GM13976 (cell line): ENCODE measurements at regions not wholly inside any gene's neighbourhood (a gene's known extent, or its start where the extent isn't known, plus 50 kb on each side); places are given as distances from the start of the nearest gene placed in this dataset.
"Not testable (repeated sequence)": the region's sequence is repeated elsewhere in the genome, so short reads cannot be mapped to it uniquely, and the experiment has no call there.

Experiments
- DNase-seq: peaks from one replicate; pipeline ENCODE4 v3.0.0; 2012; ENCODE audit warnings: low spot score
- CTCF ChIP-seq: IDR thresholded peaks from 2 replicates; pipeline ENCODE4 v1.5.1; 2012; ENCODE audit warnings: borderline replicate concordance, mild to moderate bottlenecking; ENCODE audit not compliant: insufficient read depth; ENCODE audit errors: extremely low read depth, missing control alignments, control extremely low read depth
- in situ Hi-C: fragments of 300-500 bp; cut with MboI; formaldehyde crosslinking; loops from one replicate; pipeline ENCODE4 v1.12.0; 2022; ENCODE audit warnings: low sequenced_read_pairs, mixed read lengths, inconsistent platforms; ENCODE audit not compliant: unreplicated experiment

- TF ChIP-seq CTCF = no peak
- in situ Hi-C loops = no loop called here
- no peak for DNase-seq
These were observed 730.1 kb downstream of the NR2F1-AS1 start for GRCh38 chr5:92850886-92851285.

GRCh38 chr5:92849756-92850155, 731.3 kb downstream of the NR2F1-AS1 start:
- DNase-seq = no peak
- in situ Hi-C loops = no loop called here
- no peak for TF ChIP-seq CTCF

DNA sequence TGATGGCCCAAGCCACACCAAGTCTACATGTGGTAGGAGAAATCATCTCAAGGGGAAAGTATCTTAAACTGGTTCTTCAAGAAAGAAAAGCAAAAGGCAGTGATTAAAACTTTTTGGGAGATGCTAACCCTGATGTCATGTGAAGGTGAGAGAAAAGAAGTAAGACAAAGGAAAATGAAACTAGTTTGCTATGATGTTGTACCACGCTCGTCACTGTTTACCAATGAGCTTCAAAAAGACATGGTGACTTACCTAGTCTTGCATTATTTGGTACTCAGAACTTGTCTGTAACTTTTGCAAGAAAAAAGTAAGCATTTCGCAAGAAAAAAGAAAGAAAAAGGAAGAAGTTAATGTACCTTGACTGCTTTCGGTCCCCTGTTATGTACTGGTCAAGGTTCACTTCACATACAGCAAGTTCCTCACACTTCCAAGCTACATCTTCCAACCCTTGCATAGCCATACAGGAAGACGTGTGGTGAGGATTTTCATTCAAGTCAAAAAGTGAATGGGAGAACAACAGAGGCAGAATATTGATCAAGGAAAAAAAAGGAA, 739.3 kb downstream of the NR2F1-AS1 start:
- DNase-seq = no peak
- TF ChIP-seq CTCF = no peak
- in situ Hi-C loops = no loop called here

DNA sequence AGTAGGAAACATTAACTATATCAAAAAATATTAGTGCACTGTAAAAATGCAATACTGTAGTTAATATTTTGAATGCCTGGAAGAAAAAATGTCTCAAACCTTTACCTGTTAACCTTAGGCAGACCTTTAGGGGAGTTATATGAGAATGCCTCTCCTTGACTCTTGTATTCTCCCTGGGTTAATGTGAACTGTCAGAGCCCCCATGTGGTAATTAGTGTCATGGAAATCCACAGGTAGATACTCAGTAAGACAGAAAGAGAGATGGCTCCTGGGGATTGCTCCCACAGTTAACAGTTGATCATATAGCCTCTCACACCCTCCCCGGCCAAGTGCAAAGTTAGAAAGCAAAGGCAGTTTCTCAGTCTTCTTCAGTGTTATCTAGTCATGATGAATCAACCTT, 742.8 kb downstream of the NR2F1-AS1 start:
- TF ChIP-seq CTCF = no peak
- in situ Hi-C loops = no loop called here
- peak; percentile 5 for DNase-seq

- TF ChIP-seq CTCF = no peak
- in situ Hi-C loops = no loop called here
- DNase-seq = no peak
These were observed 743.9 kb downstream of the NR2F1-AS1 start for GRCh38 chr5:92836855-92837755.

DNA sequence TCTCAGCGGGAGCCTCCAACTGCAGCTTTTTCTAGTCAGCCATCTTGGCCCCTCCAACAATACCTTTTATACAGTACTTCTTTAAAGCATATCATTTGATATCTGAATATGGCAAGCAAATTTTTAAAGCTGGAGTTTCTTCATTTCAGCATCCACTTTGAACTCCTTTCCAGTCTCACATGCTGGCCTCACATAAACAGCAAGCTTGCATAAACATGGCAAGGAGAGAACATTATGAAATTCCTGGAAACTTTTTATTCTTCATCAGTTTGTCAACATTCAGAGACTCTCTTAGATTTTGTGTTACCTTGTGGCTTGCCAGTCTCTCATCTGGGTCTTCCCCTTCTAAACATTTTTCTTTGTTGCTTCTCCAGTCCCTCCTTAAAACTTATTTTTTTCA, 745.3 kb downstream of the NR2F1-AS1 start:
- TF ChIP-seq CTCF = no peak
- no peak for DNase-seq
- in situ Hi-C loops = no loop called here

- DNase-seq, in situ Hi-C loops: not testable (repeated sequence)
These were observed 757.5 kb downstream of the NR2F1-AS1 start for GRCh38 chr5:92823551-92823950.
